Esophagus squamous epithelium (tissue), 5 donors: ENCODE measurements at regions not wholly inside any gene's neighbourhood (a gene's known extent, or its start where the extent isn't known, plus 50 kb on each side); places are given as distances from the start of the nearest gene placed in this dataset.

Experiments used
- DNase-seq: peaks from one replicate; lab custom pipeline; 2025; lab: John Stamatoyannopoulos, UW
- H3K27ac ChIP-seq, 4 donors: fragments of 200-600 bp; sonication (generic); one replicate each; pipeline ENCODE4 v1.5.1; 2016 to 2019; ENCODE audit warnings: mild to moderate bottlenecking in 1 of 4
- H3K27me3 ChIP-seq, 4 donors: fragments of 200-600 bp; sonication (generic); 1 replicate in 3 of 4; 2 replicates in 1 of 4; pipeline versions ENCODE4 v1.5.1 to v1.6.0; 2017 to 2021; ENCODE audit warnings: antibody characterized with exemption in 1 of 4
- H3K36me3 ChIP-seq, 3 donors: fragments of 200-600 bp; sonication (generic); one replicate each; pipeline ENCODE4 v1.5.1; 2016 to 2019
- H3K4me1 ChIP-seq, 3 donors: fragments of 200-600 bp; sonication (generic); one replicate each; pipeline ENCODE4 v1.5.1; 2017 to 2019
- H3K4me3 ChIP-seq, 4 donors: fragments of 200-600 bp; sonication (generic); 1 replicate in 3 of 4; 2 replicates in 1 of 4; pipeline ENCODE4 v1.5.1; 2016 to 2019; ENCODE audit warnings: mild to moderate bottlenecking in 2 of 4, moderate library complexity in 1 of 4
- H3K9me3 ChIP-seq, 3 donors: fragments of 200-600 bp; sonication (generic); one replicate each; pipeline ENCODE4 v1.5.1; 2016 to 2019
- POLR2A ChIP-seq, 4 donors: fragments of 450-650 bp; IDR thresholded peaks; one replicate each; pipeline ENCODE4 v1.6.1; 2017; ENCODE audit warnings: antibody characterized with exemption in 4 of 4, mild to moderate bottlenecking in 4 of 4, moderate library complexity in 3 of 4
- WGBS, 2 donors: methylation state at CpG; one replicate each; pipeline ENCODE4 v1.1.5; 2018; 5-methylcytosine and 5-hydroxymethylcytosine counted together
- intact Hi-C: fragments of 100-400 bp; cut with DNase I; formaldehyde crosslinking; loops from one replicate; pipeline ENCODE4 v1.15.0; 2022
- TF ChIP-seq, protein P1 (sequence below), 6 experiments: fragments of 450-650 bp in 4 of 6; fragments of 200-600 bp in 2 of 6; sonication (generic) in 2 of 6; IDR thresholded peaks; one replicate each; pipeline ENCODE4 v1.5.1; 2016 to 2019; ENCODE audit warnings: antibody characterized with exemption in 6 of 6, mild to moderate bottlenecking in 4 of 6, moderate library complexity in 4 of 6
- donor health status: DM: yes; HTN: yes; CAD: no.

DNA sequence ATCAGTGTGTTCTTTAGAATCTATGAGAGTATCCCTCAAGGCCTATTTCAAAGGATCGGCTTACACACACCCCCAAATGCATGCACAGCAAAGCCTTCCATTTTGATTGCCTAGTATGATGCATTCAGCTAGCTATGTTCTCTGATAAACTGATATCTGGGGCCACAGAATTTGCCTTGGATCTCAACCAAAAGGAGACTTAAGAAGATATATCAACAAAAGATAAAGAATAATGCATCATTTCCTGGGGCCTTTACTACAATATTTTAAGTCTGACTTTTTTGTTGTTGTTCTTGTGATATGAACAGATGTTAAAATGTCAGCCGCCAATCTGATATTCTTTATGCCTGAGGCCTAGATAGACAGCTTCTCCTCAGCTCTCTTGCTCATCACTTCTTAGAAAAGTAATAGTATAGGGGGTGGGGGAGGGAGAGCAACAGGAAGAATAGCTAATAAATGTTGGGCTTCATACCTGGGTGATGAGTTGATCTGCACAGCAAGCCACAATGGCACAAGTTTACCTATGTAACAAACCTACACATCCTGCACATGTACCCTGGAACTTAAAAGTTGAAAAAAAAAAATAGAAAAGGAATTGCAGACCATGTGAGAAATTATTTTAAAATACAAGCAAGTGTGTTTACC lies 792.9 kb upstream of the GHITM start:
- Histone ChIP-seq H3K9me3 (no peaks in the 10 kb centered on the region), H3K4me3 (no peak overlapping the region), H3K27me3 (no peaks in the 10 kb centered on the region), H3K36me3 (no peaks in the 10 kb centered on the region), H3K4me1 (no peaks in the 10 kb centered on the region), H3K27ac (no peak overlapping the region)
- 84 to 94% methylated on average over 2 of the region's 2 CpGs for WGBS, 2 donors
- TF ChIP-seq POLR2A (IDR thresholded peaks at IDR 0.05) = no peak
- TF ChIP-seq, protein P1, sequence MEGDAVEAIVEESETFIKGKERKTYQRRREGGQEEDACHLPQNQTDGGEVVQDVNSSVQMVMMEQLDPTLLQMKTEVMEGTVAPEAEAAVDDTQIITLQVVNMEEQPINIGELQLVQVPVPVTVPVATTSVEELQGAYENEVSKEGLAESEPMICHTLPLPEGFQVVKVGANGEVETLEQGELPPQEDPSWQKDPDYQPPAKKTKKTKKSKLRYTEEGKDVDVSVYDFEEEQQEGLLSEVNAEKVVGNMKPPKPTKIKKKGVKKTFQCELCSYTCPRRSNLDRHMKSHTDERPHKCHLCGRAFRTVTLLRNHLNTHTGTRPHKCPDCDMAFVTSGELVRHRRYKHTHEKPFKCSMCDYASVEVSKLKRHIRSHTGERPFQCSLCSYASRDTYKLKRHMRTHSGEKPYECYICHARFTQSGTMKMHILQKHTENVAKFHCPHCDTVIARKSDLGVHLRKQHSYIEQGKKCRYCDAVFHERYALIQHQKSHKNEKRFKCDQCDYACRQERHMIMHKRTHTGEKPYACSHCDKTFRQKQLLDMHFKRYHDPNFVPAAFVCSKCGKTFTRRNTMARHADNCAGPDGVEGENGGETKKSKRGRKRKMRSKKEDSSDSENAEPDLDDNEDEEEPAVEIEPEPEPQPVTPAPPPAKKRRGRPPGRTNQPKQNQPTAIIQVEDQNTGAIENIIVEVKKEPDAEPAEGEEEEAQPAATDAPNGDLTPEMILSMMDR (IDR thresholded peaks at IDR 0.05) = no peak
- intact Hi-C loops = no loop called here
- no peak for DNase-seq

DNA sequence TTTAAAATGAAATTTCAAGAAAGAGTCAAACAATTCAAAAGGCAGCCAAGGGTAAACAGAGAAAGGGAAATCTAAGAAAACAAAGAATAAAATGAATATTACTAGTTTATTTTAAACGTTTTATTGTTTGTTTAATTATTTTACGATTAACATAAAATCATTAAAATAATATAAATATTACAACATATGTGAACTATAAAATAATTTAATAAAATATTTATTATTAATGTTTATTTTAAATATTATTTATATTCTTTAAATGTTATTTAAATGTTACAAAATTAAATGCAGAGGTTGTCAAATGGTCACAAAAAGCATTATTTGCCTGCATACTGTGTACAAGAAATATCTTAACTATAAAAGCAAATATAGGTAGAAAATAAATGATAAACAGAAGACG lies 786.7 kb upstream of the GHITM start:
- intact Hi-C loops = no loop called here
- TF ChIP-seq, protein P1 (IDR thresholded peaks at IDR 0.05) = no peak
- TF ChIP-seq POLR2A (IDR thresholded peaks at IDR 0.05) = no peak

DNA sequence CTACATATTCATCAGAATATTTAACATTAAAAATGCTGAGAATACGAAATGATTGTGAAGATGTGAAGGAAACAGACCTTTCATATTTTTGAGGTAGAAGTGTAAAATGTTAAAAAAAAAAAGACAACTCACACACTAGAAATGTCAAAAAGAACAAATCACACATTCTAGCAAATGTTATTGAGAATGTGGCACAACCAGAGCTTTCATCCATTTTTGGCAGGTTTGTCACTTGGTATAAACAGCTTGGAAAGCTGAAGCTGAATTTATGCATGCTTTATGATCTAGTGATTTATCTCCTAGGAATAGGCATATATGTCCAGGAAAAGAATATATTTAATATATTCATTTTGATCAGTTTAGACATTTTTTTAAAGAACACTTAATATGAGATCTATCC lies 784.9 kb upstream of the GHITM start:
- Histone ChIP-seq H3K27ac (no peak overlapping the region), H3K36me3 (no peaks in the 10 kb centered on the region), H3K9me3 (peaks cover 0 to 7% (median 6%) of the 10 kb centered on the region in 3 donors), H3K4me3 (no peak overlapping the region), H3K27me3 (no peaks in the 10 kb centered on the region), H3K4me1 (no peaks in the 10 kb centered on the region)
- intact Hi-C loops = no loop called here
- TF ChIP-seq, protein P1 (IDR thresholded peaks at IDR 0.05) = no peak
- no peak for TF ChIP-seq POLR2A (IDR thresholded peaks at IDR 0.05)
- no peak for DNase-seq
- WGBS, 2 donors = 66 to 71% methylated on average over 1 of the region's 1 CpG

More for the DNA sequence above, 786.7 kb upstream of the GHITM start:
- no peaks in the 10 kb centered on the region for H3K4me1 ChIP-seq
- H3K9me3 ChIP-seq = peaks cover 0 to 7% (median 6%) of the 10 kb centered on the region in 3 donors
- H3K4me3 ChIP-seq = no peak overlapping the region
- WGBS, 2 donors = 71 to 76% methylated on average over 3 of the region's 3 CpGs
- DNase-seq = no peak
- H3K27ac ChIP-seq = no peak overlapping the region
- no peaks in the 10 kb centered on the region for H3K27me3 ChIP-seq
- no peaks in the 10 kb centered on the region for H3K36me3 ChIP-seq

DNA sequence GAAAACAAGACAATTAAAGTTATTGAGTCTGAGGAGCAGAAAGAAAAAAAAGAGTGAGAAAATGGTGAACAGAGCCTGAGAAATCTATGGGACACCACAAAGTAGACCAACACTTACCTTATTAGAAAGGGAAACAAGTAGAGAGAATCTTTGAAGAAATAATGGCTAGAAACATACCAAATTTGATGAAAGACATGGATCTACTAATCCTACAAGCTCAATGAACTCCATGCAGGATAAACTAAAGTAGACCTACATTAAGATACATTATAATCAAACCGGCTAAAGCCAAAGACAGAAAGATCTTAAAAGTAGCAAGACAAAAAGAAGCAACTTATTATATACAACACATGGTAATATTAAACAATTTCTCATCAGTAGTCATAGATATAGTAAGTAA lies 782.3 kb upstream of the GHITM start:
- H3K27ac ChIP-seq = no peak overlapping the region
- WGBS, 2 donors = 94 to 95% methylated on average over 1 of the region's 1 CpG
- DNase-seq = no peak

DNA sequence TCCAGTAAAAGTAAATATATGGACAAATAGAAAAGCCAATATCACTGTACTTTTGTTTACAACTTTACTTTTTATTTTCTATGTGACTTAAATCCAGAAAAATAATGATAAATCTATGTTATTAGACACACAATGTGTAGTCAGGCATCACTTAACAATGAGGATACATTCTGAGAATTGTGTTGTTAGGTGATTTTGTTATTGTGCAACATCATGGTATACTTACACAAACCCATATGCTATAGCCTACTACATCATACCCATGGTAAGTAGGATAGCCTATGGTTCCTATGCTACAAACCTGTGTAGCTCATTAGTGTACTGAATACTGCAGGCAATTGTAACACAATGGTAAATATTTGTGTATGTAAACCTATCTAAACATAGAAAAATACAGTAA lies 781.7 kb upstream of the GHITM start:
- TF ChIP-seq POLR2A (IDR thresholded peaks at IDR 0.05) = no peak
- TF ChIP-seq, protein P1 (IDR thresholded peaks at IDR 0.05) = no peak
- H3K27me3 ChIP-seq = no peaks in the 10 kb centered on the region
- no peaks in the 10 kb centered on the region for H3K36me3 ChIP-seq
- no peaks in the 10 kb centered on the region for H3K4me1 ChIP-seq
- no peak overlapping the region for H3K4me3 ChIP-seq
- H3K27ac ChIP-seq = no peak overlapping the region
- intact Hi-C loops = no loop called here
- H3K9me3 ChIP-seq = peaks cover 0 to 7% (median 6%) of the 10 kb centered on the region in 3 donors
- DNase-seq = no peak

More for the DNA sequence above, 782.3 kb upstream of the GHITM start:
- Histone ChIP-seq H3K36me3 (no peaks in the 10 kb centered on the region), H3K9me3 (peaks cover 0 to 7% (median 6%) of the 10 kb centered on the region in 3 donors), H3K4me1 (no peaks in the 10 kb centered on the region), H3K4me3 (no peak overlapping the region), H3K27me3 (no peaks in the 10 kb centered on the region)
- no peak for TF ChIP-seq POLR2A (IDR thresholded peaks at IDR 0.05)
- TF ChIP-seq, protein P1 (IDR thresholded peaks at IDR 0.05) = no peak
- intact Hi-C loops = no loop called here
